SK-N-SH treated with all-trans-retinoic acid at 6 μM for 48 hours (cell line): ENCODE measurements at regions not wholly inside any gene's neighbourhood (a gene's known extent, or its start where the extent isn't known, plus 50 kb on each side); places are given as distances from the start of the nearest gene placed in this dataset.

Experiments used
- ATAC-seq: fragments of 200-7000 bp; cut with Tn5 transposase; 3 replicates; pipeline ENCODE4 v1.9.1; 2020; ENCODE audit warnings: mild to moderate bottlenecking, moderate library complexity
- ARNTL ChIP-seq: fragments of 450-650 bp; formaldehyde crosslinking; IDR thresholded peaks from 2 replicates; pipeline ENCODE4 v1.5.0; 2020; ENCODE audit warnings: low read depth, mild to moderate bottlenecking, moderate library complexity, borderline replicate concordance
- BACH2 ChIP-seq: fragments of 250-450 bp; sonication (Bioruptor Pico); IDR thresholded peaks from 2 replicates; pipeline ENCODE4 v1.9.0; 2021; ENCODE audit warnings: mild to moderate bottlenecking, borderline replicate concordance
- GLIS3 ChIP-seq: fragments of 250-450 bp; sonication (Bioruptor Pico); IDR thresholded peaks from 2 replicates; pipeline ENCODE4 v1.5.0; 2020; ENCODE audit warnings: mild to moderate bottlenecking, moderate library complexity
- PPARA ChIP-seq: fragments of 250-450 bp; sonication (Bioruptor Pico); IDR thresholded peaks from 2 replicates; pipeline ENCODE4 v1.5.0; 2020; ENCODE audit warnings: mild to moderate bottlenecking, borderline replicate concordance
- SNAI2 ChIP-seq: fragments of 250-450 bp; sonication (Bioruptor Pico); IDR thresholded peaks from 2 replicates; pipeline ENCODE4 v1.5.0; 2020; ENCODE audit warnings: mild to moderate bottlenecking, moderate library complexity
- TCF4 ChIP-seq: fragments of 250-450 bp; sonication (Bioruptor Pico); IDR thresholded peaks from 2 replicates; pipeline ENCODE4 v1.8.0; 2021; ENCODE audit warnings: mild to moderate bottlenecking, moderate library complexity, borderline replicate concordance
- TOX ChIP-seq: fragments of 250-450 bp; sonication (Bioruptor Pico); IDR thresholded peaks from 2 replicates; pipeline ENCODE4 v1.8.0; 2021; ENCODE audit warnings: mild to moderate bottlenecking, moderate library complexity, borderline replicate concordance
- ZC3H10 ChIP-seq: fragments of 250-450 bp; sonication (Bioruptor Pico); IDR thresholded peaks from 2 replicates; pipeline ENCODE4 v1.5.1; 2021; ENCODE audit warnings: mild to moderate bottlenecking, moderate library complexity
- ZFP3 ChIP-seq: fragments of 250-450 bp; sonication (Bioruptor Pico); IDR thresholded peaks from 2 replicates; pipeline ENCODE4 v1.5.0; 2020; ENCODE audit warnings: mild to moderate bottlenecking, moderate library complexity
- TF ChIP-seq, protein P1 (sequence below): fragments of 250-450 bp; sonication (Bioruptor Pico); IDR thresholded peaks from 2 replicates; pipeline ENCODE4 v1.8.0; 2020; ENCODE audit warnings: mild to moderate bottlenecking, moderate library complexity, borderline replicate concordance
- TF ChIP-seq, protein P2 (sequence below): fragments of 250-450 bp; sonication (Bioruptor Pico); IDR thresholded peaks from 2 replicates; pipeline ENCODE4 v1.5.1; 2021; ENCODE audit warnings: mild to moderate bottlenecking, moderate library complexity
- TF ChIP-seq, protein P3 (sequence below): fragments of 250-450 bp; sonication (Bioruptor Pico); IDR thresholded peaks from 2 replicates; pipeline ENCODE4 v1.5.0; 2020; ENCODE audit warnings: mild to moderate bottlenecking, moderate library complexity
- TF ChIP-seq, protein P4 (sequence below): fragments of 250-450 bp; sonication (Bioruptor Pico); IDR thresholded peaks from 2 replicates; pipeline ENCODE4 v1.8.0; 2021; ENCODE audit warnings: low read depth, mild to moderate bottlenecking, moderate library complexity, borderline replicate concordance

DNA sequence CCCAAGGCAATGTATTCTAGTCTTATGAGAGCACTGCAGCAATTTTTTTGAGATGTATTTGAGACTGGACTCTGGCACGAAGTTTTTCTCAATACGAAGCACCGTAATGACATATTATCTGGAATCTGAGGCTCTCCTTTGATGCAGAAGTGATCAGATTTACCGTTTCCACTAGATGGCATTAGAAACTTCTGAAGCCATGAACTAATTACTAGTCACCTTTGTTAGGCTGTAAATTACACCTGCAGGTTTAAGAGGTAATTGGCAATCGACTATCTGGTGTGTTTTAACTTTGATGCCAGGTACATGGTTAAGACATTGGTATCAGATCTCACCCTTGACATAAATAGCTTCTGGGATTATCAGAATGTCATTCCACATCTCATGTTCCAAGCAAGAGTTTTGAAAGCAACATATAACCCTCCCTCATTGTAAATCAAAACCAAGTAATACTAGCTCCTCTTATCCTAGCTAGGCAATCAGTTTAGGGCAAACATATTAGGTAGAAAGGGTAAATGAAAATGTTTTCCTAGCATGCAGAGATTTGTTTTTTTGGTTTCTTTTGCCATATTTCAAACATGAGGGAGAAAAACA lies 254.6 kb upstream of the SPRED2 start:
- TF ChIP-seq, protein P1, sequence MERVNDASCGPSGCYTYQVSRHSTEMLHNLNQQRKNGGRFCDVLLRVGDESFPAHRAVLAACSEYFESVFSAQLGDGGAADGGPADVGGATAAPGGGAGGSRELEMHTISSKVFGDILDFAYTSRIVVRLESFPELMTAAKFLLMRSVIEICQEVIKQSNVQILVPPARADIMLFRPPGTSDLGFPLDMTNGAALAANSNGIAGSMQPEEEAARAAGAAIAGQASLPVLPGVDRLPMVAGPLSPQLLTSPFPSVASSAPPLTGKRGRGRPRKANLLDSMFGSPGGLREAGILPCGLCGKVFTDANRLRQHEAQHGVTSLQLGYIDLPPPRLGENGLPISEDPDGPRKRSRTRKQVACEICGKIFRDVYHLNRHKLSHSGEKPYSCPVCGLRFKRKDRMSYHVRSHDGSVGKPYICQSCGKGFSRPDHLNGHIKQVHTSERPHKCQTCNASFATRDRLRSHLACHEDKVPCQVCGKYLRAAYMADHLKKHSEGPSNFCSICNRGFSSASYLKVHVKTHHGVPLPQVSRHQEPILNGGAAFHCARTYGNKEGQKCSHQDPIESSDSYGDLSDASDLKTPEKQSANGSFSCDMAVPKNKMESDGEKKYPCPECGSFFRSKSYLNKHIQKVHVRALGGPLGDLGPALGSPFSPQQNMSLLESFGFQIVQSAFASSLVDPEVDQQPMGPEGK, result no peak
- TF ChIP-seq ARNTL (CRISPR knock-in tag) (no peak), PPARA (no peak)
- TF ChIP-seq, protein P2, sequence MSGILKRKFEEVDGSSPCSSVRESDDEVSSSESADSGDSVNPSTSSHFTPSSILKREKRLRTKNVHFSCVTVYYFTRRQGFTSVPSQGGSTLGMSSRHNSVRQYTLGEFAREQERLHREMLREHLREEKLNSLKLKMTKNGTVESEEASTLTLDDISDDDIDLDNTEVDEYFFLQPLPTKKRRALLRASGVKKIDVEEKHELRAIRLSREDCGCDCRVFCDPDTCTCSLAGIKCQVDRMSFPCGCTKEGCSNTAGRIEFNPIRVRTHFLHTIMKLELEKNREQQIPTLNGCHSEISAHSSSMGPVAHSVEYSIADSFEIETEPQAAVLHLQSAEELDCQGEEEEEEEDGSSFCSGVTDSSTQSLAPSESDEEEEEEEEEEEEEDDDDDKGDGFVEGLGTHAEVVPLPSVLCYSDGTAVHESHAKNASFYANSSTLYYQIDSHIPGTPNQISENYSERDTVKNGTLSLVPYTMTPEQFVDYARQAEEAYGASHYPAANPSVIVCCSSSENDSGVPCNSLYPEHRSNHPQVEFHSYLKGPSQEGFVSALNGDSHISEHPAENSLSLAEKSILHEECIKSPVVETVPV (CRISPR knock-in tag), result no peak
- TF ChIP-seq, all 23 proteins: peak for 0
- ATAC-seq, result no peak

DNA sequence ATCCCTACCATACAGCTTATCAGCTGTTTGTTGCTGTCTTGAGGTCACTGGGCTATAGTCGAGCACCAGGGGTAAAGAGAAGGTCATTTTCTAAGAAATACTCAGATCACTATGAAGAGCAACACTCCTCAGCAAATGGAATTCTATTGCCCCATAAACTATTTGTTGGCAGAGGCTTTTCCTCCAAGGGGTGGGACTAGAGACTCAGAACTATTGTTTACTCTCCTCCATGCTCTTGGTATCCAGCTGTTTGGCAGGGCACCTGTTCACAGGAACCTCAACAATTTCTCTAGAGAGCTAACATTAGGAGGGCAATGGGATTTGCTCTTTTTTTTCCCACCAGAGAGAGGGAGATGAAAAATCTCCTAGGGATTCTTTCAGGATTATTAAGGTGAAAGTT lies 249.1 kb upstream of the SPRED2 start:
- no peak for ATAC-seq
- TF ChIP-seq SNAI2 (CRISPR knock-in tag) (no peak), BACH2 (CRISPR knock-in tag) (no peak)
- TF ChIP-seq, protein P3, sequence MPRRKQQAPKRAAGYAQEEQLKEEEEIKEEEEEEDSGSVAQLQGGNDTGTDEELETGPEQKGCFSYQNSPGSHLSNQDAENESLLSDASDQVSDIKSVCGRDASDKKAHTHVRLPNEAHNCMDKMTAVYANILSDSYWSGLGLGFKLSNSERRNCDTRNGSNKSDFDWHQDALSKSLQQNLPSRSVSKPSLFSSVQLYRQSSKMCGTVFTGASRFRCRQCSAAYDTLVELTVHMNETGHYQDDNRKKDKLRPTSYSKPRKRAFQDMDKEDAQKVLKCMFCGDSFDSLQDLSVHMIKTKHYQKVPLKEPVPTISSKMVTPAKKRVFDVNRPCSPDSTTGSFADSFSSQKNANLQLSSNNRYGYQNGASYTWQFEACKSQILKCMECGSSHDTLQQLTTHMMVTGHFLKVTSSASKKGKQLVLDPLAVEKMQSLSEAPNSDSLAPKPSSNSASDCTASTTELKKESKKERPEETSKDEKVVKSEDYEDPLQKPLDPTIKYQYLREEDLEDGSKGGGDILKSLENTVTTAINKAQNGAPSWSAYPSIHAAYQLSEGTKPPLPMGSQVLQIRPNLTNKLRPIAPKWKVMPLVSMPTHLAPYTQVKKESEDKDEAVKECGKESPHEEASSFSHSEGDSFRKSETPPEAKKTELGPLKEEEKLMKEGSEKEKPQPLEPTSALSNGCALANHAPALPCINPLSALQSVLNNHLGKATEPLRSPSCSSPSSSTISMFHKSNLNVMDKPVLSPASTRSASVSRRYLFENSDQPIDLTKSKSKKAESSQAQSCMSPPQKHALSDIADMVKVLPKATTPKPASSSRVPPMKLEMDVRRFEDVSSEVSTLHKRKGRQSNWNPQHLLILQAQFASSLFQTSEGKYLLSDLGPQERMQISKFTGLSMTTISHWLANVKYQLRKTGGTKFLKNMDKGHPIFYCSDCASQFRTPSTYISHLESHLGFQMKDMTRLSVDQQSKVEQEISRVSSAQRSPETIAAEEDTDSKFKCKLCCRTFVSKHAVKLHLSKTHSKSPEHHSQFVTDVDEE (CRISPR knock-in tag), result no peak
- TF ChIP-seq, protein P1, result no peak
- TF ChIP-seq, protein P4, sequence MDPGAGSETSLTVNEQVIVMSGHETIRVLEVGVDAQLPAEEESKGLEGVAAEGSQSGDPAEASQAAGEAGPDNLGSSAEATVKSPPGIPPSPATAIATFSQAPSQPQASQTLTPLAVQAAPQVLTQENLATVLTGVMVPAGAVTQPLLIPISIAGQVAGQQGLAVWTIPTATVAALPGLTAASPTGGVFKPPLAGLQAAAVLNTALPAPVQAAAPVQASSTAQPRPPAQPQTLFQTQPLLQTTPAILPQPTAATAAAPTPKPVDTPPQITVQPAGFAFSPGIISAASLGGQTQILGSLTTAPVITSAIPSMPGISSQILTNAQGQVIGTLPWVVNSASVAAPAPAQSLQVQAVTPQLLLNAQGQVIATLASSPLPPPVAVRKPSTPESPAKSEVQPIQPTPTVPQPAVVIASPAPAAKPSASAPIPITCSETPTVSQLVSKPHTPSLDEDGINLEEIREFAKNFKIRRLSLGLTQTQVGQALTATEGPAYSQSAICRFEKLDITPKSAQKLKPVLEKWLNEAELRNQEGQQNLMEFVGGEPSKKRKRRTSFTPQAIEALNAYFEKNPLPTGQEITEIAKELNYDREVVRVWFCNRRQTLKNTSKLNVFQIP (CRISPR knock-in tag), result no peak

DNA sequence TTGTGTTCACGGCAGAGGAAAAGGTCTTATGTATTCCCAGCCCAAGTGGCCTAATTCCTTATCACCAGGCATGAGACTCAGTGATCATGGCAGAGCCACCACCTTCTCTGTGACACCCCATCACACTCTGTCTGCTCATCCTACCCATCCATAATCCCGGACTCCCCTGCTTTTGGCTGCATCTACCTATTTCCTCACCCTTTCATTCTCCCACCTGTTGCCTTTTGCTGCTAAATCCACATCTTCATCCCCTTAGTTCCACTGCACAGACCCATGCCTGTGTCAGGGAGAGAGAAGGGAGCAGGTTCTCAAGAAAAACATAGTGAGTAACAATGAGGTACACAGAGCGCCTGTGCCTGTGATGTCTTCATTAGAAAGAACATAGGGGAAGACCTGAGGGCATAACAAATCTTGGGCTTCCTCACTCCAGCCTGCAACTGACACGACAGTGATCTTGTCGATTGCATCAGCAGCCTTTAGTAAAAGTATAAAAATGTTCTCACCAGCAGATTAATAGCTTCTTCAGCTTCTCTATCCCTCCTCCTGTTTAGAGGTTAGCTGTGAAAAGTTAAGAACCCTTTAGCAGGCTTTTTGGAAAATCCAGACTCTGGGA lies 246.5 kb upstream of the SPRED2 start:
- ATAC-seq, result no peak
- TF ChIP-seq TCF4 (no peak), ZC3H10 (CRISPR knock-in tag) (no peak), SNAI2 (CRISPR knock-in tag) (no peak), ZFP3 (CRISPR knock-in tag) (no peak), PPARA (no peak), TOX (CRISPR knock-in tag) (no peak), GLIS3 (no peak)
- TF ChIP-seq, protein P3 (CRISPR knock-in tag), result no peak
- TF ChIP-seq, protein P4 (CRISPR knock-in tag), result no peak
